ENCODE measurements at regions not wholly inside any gene's neighbourhood (a gene's known extent, or its start where the extent isn't known, plus 50 kb on each side); places are given as distances from the start of the nearest gene placed in this dataset.

- Histone ChIP-seq H2AK5ac (ENCODE audit: low read depth, low read length) (no peak overlapping the region), H2AFZ (replicated peaks; ENCODE audit: low read length, poor library complexity) (no peak overlapping the region), H3K14ac (replicated peaks; ENCODE audit: low read depth, low read length) (no peak overlapping the region), H2AK9ac (replicated peaks; ENCODE audit: low read depth, low read length, poor library complexity) (no peak overlapping the region), H4K5ac (ENCODE audit: low read depth, low read length) (no peak overlapping the region), H3K79me1 (ENCODE audit: low read depth in 1 of 2, low read length in 2 of 2) (no peaks in the 10 kb centered on the region), H3K23ac (ENCODE audit: low read depth, low read length) (no peak overlapping the region), H3K4me1 (ENCODE audit: control insufficient read depth, insufficient read depth, low read length) (no peaks in the 10 kb centered on the region), H2BK20ac (ENCODE audit: low read depth, low read length) (no peak overlapping the region), H3K4ac (ENCODE audit: low read depth, low read length) (no peak overlapping the region), H4K20me1 (ENCODE audit: insufficient read depth, low read length) (no peaks in the 10 kb centered on the region), H3K9me1 (ENCODE audit: insufficient read depth, low read length) (no peaks in the 10 kb centered on the region), H2BK5ac (ENCODE audit: low read depth, low read length, poor library complexity, severe bottlenecking) (no peak overlapping the region), H3K9ac (ENCODE audit: low read depth, low read length) (no peak overlapping the region), H2BK15ac (ENCODE audit: low read depth, low read length) (no peak overlapping the region), H4K8ac (ENCODE audit: low read depth in 2 of 2, low read length in 2 of 2) (no peak overlapping the region), H3K27ac (ENCODE audit: insufficient read depth, low read length) (no peak overlapping the region), H3K36me3 (ENCODE audit: control insufficient read depth, insufficient read depth, low read length) (no peaks in the 10 kb centered on the region), H3K9me3 (ENCODE audit: control insufficient read depth, insufficient read depth, low read length) (no peaks in the 10 kb centered on the region), H3K18ac (ENCODE audit: low read depth, low read length) (no peak overlapping the region), H3K56ac (ENCODE audit: extremely low read depth, insufficient read depth, low read length) (no peak overlapping the region), H2BK120ac (ENCODE audit: low read depth, low read length) (no peak overlapping the region), H3K4me3 (ENCODE audit: insufficient read depth, low read depth, low read length) (no peak overlapping the region), H4K91ac (ENCODE audit: insufficient read depth, low read depth, low read length) (no peak overlapping the region), H3K27me3 (ENCODE audit: control insufficient read depth, insufficient read depth, low read length) (no peaks in the 10 kb centered on the region), H3K4me2 (ENCODE audit: low read depth, low read length) (no peak overlapping the region)
- POLR2A ChIA-PET (ENCODE audit: unreplicated experiment) = no interaction called here
- ATAC-seq (ENCODE audit: low read depth) (no peak), DNase-seq (no peak)
- no TSS peak for BruUV-seq (replicated peaks)
- in situ Hi-C loops (cut with MboI; ENCODE audit: low sequenced_read_pairs) (no loop called here), dilution Hi-C loops (cut with HindIII; ENCODE audit: low sequenced_read_pairs, unreplicated experiment) (no loop called here), intact Hi-C loops (cut with micrococcal nuclease) (no loop called here)
- CTCF ChIA-PET = no interaction called here
- TF ChIP-seq, protein P1, sequence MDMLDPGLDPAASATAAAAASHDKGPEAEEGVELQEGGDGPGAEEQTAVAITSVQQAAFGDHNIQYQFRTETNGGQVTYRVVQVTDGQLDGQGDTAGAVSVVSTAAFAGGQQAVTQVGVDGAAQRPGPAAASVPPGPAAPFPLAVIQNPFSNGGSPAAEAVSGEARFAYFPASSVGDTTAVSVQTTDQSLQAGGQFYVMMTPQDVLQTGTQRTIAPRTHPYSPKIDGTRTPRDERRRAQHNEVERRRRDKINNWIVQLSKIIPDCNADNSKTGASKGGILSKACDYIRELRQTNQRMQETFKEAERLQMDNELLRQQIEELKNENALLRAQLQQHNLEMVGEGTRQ (IDR thresholded peaks at IDR 0.05; ENCODE audit: low read depth, low read length) = no peak
- TF ChIP-seq BHLHE40 (IDR thresholded peaks at IDR 0.05; ENCODE audit: low read depth, low read length) (no peak), CHD1 (IDR thresholded peaks at IDR 0.05; ENCODE audit: low read depth, low read length) (no peak), CTCF (conservative IDR thresholded peaks at IDR 0.05; ENCODE audit: low read depth, low read length) (no peak), RAD21 (IDR thresholded peaks at IDR 0.05; ENCODE audit: low read length) (no peak), MXI1 (IDR thresholded peaks at IDR 0.05; ENCODE audit: borderline replicate concordance, low read depth, low read length) (no peak), NFE2L2 (IDR thresholded peaks at IDR 0.05; ENCODE audit: low read depth, low read length) (no peak), CEBPB (IDR thresholded peaks at IDR 0.05; ENCODE audit: low read depth, low read length) (no peak), MAZ (IDR thresholded peaks at IDR 0.05; ENCODE audit: borderline replicate concordance, low read depth, low read length) (no peak)
Measured at GRCh38 chr1:115522386-115522785, 119.4 kb upstream of the VANGL1 start.

Data from IMR-90 (cell line).